GM19035 (cell line): ENCODE measurements at regions not wholly inside any gene's neighbourhood (a gene's known extent, or its start where the extent isn't known, plus 50 kb on each side); places are given as distances from the start of the nearest gene placed in this dataset.
"Not testable (repeated sequence)": the region's sequence is repeated elsewhere in the genome, so short reads cannot be mapped to it uniquely, and the experiment has no call there.

Source experiments
- ATAC-seq: cut with Tn5 transposase; IDR thresholded peaks from one replicate; pipeline ENCODE4 v1.9.1; 2021; ENCODE audit not compliant: unreplicated experiment

DNA sequence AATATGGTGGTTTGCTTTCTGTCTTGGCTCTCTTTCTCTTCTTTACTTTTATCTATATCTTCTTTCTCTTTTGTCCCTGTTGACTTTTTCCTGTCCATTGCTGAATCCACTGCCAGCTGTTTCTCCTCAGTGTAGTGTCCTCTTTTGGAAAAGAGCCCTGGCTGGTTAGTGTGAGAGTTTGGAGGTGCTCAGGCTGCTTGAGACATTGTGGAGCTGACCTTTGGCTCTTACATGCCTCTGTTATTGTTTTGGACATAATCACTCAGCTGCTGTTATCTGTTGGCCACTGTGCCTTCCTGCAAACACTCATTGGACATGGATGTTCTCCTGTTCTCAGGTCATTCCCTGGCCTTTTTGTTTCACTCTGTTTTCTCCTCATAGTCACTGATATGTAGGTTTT is 295.4 kb upstream of the RIOK2 start:
- no peak for ATAC-seq

DNA sequence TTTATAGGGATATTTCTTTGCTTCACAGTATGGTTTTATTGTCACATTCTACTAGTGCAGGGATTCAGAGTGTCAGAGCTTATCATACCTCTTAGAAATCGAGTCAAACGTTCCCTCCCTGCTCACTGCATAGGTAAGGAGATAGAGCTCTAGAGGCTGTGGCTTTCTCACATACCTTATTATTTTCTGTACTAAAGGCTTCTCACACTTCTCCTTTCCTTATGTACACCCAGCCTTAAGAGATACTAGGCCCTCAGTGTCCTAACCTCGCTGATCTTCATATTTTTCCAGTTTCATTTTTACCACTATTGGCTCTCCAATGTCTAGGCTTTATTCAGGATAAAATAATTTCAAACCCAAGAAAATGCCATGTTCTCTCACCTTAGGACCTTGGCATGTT is 297.3 kb upstream of the RIOK2 start:
- ATAC-seq = no peak

DNA sequence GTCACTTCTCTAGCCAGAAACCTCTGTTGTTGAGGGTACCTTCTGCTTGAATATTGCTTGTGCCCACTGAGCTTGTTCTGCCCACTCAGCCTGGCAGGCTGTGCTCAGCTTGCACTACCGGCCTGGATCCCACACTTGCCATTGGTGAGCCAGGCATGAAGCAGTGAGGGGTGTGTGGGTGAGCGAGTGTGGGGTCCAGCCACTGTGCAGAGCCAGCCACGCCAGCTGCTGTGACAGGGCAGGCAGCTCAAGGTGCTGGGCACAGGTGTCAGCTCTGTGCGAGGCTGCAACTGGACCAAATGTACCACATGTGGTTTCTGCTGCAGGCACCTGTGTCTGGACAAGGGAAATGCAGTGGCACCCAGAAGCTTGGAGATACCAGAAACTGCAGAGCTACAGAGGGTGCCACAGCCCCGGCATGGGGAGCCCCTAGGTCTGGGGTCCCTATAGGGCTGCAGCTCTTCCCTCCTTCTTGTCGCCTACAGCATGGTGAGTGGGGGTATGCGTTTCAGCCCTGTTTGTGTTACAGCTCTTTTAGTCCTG is 305.1 kb upstream of the RIOK2 start:
- no peak for ATAC-seq

DNA sequence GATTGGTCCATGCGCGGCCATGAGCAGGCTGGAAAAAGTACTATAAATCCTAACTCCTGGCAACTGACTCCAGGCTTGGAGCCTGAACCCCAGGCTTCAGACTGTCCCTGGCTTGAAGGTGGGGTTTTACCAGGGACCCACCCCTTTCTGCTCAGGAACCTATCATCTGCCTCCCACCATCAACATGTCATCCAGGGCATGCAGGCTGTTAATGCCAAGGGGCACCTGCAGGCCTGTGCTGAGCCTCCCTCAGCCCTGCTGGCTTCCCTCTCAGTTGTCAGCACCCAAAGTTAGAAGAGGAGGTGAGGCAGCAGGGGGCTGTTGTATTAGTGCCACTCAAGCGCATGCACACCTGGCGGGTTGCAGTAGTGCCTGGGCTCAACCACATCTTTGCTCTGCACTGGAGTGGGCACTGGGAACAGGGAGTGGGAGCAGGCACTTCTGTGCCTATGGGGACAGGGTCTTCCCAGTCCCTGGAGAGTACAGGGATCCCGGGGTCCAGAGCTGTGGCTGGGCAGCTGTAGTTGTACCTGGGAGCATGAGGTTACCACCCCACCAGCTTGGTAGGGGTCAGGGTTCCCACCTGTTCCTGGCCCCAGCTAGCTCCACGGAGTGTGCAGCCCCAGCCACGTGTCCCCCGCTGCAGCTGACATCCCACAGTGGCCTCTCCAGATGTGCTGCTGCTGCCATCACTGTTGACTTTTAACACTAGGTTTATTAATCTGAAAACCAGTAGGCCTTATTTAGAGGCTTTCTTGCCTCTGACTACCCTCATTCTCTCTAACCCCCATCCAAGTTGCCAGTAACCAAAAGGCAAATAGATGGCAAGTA is 306.2 kb upstream of the RIOK2 start:
- ATAC-seq = no peak

DNA sequence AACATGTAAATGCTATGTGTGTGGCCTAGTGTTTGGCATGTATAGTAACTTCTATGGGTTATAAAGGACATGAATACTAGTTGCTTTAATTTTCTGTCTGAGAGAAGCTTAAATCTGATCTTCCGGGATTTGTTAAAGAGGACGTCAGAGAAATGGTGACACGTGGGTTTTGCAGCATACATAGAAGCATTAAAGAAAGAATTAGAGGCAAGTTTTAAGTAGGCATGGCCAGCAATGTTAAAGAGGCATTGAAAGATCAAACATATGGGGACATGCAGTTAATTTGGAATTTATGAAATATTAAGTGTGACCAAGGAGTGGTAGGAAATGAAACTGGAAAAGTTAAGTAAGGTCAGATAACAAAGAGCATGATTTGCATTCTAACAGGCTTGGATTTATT is 311.4 kb upstream of the RIOK2 start:
- ATAC-seq = no peak

DNA sequence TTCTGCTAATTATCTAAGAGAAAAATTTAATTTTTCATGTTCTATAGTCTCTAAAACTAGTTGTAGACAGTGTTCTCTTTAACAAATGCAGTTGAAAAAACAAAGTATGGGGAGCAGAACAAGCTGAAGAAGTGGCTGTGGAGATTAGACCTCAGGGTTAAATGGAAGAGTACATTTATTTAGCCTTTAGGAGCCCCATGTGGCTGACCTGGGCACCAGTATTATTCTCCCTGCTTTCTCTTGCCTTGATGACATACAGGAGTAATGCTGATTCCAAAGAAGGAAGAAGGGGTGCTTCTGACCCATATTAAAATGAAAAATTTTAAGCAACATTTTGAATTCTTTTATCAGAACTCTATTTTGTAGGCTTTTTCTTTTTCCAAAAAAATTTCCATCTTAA is 312.3 kb upstream of the RIOK2 start:
- no peak for ATAC-seq

DNA sequence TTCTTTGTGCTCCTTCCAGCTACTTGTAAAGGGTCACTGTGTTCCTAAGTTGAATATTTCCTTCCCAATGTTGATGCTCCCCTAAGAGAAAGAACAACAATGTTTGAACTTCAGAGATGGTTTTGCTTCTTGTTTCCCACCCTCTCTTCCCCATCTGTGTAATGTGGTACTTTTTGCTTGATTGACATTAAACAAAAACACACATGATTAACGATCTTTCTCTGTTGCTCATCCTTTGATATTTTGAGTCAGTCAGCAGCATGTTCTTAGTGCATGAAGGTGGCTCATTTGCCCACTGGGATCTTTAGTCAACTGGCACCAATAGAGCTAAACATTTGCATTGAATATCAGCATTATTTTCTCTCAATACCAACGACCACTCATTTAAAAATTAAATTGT is 313.0 kb upstream of the RIOK2 start:
- no peak for ATAC-seq

DNA sequence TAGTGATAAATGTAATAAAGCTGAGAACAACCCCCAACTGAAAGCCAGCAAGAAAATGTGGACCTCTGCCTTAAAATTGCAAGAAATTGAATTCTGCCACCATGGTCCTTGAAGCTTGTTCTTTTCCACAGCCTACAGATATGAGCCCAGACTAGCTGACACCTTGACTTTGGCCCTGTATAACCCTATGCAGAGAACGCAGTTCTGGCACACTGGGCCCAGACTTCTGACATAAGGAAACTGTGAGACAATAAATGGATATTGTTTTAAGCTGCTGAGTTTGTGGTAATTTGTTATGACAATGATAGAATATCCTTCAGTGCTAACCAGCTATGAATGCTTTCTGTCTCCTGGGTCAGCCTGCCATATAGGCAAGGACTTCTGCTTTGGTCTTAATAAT is 315.6 kb upstream of the RIOK2 start:
- ATAC-seq = no peak

DNA sequence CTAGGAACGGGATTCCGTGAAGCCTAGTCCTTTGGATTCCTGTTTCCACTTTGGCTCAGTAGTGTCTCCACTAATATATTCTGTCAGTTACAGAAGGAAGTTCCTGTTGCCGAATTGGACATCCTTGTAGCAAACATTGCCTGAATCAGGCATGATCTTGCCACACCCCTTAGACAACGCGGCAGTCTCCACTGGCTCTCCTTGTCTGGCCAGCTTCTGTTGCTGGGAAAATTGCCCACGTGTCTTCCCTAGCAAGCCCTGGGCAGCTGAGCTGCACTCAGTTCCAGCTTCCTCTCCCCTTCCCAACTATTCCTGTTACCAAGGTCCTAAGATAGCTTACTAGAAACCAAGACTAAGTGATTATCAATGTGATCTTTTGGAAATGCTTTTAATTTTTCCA is 316.6 kb upstream of the RIOK2 start:
- no peak for ATAC-seq

DNA sequence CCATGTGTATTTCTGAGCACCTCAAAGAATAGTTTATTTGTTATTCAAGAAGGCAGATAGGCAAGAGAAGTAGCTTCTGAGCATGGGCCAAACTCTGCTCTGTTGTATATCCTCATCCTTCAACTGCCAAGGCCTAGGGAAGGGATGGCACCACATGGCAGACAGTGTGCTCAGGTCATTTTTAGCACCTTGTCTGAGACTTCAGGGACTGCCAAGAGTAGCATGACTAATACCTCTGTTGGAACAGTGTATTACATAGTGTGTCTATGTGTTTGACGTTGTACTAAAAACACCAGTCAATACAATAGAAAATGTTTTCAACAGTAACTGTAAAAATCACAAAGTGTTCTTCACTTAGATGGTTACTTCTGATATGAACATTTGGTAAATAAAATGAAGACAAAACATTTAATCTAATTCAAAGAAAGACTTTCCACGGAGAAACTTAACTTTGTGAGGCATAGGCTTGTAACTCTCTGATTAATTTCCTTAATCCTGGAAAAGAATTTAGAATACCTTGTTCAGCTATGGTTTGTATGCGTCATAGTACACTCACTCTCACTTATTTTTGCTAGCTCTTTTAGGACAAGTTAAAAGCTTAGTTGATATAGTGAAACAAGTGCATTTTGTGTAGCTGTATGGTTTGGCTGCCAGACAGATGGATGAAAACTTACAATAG is 318.4 kb upstream of the RIOK2 start:
- ATAC-seq = no peak

DNA sequence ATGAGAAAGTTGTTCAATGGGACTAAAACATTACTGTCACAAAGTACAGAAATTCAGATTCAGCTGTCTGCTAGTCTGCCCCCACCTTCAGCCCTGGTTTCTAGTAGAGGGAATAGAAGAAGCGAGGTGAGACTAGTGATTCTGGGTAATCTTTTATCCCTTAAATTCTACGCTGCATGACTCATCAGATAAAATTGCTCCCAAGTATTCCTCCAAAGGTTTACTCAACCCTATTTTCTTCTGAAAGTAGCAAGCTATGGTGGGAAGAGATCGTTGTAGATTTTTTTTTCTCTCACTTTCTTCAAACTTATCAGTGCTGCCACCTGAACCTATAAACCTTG is 318.9 kb upstream of the RIOK2 start:
- ATAC-seq = no peak

DNA sequence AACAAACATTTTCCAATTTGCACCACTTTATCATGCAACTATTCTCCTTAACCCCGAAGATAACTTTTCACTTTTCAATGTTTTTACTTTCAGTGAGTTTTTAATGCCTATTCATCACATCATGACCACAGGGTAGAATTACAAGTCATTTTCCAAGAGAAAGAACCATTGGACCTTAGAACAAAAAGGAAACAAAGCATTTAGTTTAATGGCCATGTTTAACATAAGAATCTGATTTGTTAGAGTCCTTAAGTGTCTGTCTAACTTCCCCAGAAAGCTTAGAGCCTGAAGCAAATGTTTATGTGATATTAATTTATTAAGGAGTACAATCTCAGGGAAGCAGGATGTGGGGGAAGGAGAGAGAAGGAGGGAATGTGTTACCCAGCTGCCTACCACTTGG is 325.8 kb upstream of the RIOK2 start:
- ATAC-seq = no peak

DNA sequence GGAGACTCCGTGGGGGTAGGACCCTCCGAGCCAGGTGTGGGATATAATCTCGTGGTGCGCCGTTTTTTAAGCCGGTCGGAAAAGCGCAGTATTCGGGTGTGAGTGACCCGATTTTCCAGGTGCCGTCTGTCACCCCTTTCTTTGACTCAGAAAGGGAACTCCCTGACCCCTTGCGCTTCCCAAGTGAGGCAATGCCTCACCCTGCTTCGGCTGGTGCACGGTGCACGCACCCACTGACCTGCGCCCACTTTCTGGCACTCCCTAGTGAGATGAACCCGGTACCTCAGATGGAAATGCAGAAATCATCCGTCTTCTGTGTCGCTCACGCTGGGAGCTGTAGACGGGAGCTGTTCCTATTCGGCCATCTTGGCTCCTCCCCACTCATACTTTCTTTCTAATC is 336.5 kb upstream of the RIOK2 start:
- not testable (repeated sequence) for ATAC-seq

DNA sequence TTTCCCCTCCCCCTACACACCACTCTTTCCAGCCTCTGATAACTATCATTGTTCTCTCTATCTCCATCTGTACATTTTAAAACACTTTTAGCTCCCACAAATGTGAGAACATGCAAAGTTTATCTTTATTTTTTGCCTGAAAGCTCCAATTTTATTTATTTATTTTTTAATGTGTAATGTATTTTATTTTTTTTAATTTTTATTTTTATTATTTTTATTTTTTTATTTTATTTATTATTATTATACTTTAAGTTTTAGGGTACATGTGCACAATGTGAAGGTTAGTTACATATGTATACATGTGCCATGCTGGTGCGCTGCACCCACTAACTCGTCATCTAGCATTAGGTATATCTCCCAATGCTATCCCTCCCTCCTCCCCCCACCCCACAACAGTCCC is 340.3 kb upstream of the RIOK2 start:
- not testable (repeated sequence) for ATAC-seq

DNA sequence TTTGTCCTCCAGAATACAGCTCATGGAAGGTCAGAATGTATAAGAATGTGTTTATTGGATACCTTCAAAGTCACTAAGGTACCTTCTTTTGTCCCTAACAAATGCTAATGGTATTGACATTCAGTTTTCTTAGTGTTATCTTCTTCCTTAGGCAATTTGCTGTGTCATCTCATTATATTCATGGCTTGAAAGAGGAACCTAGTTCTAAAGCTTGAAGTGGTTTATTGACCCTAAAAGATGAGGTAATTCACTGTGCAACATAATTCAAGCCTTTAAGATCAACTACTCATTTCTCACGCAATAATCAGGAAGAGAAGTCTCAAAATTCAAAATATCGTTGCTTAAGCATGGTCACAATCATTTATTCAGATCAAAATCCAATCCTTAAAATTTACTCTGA is 342.7 kb upstream of the RIOK2 start:
- no peak for ATAC-seq

DNA sequence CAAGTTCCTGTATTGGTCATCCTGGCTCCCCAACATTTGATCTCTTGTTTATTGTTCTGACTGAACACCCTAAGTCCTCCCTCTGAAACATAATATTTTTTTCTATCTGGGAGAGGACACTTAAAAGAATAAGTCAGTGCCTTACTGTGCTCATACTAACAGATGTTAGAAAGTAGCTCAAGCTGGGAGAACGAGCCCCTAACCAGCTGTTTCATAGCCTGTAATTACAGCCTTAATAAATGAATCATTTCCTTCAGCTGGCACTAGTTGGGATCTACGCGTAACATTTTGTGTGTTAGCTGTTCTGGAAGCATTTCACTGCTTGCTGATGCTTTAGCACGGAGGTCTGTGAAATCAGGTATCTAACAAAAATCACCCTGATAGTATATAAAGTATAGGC is 345.9 kb upstream of the RIOK2 start:
- ATAC-seq = no peak

DNA sequence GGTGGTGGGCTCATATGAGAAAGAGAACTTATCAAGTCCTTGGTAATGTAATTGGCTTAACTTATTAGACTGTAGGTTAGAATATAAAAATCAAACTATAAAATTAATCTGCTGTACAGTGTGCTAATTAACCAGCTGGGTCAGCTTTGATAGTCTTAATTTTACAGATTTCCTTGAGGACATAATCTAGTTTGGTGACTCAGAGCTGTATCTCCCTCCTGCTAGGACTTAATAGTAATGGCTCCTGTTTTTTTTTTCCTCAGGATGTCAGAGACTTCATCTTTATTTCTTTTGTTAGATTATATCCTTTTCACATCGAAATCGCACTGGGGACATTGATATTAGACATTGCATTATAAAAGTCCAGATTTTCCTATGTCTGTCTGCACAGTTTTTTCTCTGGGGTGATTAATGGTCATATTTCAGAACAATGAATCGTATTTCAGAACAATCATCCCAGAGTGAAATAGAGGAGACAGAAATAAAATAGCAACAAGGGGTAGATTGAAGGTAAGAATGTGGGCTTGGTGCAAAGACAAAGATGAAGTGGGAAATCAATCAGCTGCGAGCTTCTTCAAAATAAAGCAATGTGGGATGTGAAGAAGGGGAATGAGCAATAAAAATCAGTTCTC is 346.4 kb upstream of the RIOK2 start:
- no peak for ATAC-seq

DNA sequence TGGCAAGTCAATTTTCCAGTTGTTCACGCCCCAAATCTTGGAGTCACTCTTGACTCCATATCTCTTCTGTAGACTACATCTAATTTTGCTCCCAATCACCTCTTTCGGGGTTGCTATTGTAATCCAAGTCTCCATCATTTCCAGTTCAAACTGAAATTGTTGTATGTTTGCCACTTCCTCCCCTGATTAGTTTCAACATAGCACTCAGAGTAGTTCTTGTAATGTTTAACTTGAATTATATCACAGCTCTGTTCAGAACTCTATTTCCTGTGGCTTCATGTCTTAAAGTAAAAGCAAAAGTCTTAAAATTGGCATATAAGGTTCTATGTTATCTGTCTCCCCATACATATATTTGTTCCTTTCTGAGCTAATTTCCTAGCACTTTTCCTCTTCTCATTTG is 348.5 kb upstream of the RIOK2 start:
- peak; percentile 46 for ATAC-seq

DNA sequence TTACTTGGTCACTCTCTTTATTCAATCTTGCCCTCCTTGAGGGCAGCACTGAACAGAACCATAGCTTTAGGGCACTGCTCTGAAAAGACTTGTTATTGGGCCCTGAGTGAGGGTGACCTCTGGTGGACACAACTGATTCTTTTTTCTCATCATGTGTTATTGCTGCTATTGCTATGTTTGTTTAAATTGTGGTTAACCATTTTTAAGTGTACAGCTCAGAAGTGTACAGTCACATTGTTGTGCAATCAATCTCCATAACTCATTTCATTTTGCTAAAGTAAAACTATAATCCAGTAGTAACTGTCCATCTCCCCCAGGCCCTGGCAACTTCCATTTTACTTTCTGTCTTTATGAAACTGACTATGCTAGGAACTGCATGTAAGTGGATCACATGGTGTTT is 351.1 kb upstream of the RIOK2 start:
- ATAC-seq = peak; percentile 86

DNA sequence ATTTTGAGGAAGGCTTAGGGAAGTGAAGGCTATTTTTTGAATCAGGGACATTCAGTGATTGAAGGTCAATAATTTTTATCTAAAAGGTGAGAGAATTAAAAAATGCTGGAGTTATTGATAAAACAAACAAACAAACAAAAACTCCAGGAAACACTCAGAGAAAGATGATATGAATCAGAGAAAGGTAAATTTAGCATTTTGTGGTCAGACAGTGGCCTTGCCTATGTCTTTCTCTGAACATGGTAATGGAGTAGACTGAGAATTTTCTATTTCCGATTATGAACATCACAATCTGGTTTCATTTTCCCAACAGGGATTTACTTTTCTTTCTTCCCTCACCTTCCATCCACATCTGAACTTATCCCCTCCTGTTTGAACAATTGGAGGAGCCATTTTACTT is 353.6 kb upstream of the RIOK2 start:
- ATAC-seq = no peak

DNA sequence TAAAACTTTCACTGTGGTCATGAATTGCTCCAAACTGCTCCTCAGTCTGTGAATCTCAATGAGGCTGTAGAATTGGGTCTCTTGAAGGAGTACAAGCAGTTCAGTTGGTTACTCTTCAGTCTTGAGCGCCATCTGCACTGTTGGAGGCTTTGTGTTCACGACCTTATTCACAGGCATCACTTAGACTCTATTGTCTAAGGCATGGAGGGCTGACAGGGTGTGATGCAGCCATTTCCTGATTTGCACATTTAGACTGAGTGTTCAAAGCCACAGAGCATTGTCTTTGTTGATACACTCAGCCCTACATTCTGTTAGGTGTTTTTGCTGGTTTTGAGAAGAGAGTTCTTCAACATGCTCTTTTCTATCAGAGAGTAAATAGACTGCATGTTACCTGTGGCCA is 355.9 kb upstream of the RIOK2 start:
- ATAC-seq = no peak

DNA sequence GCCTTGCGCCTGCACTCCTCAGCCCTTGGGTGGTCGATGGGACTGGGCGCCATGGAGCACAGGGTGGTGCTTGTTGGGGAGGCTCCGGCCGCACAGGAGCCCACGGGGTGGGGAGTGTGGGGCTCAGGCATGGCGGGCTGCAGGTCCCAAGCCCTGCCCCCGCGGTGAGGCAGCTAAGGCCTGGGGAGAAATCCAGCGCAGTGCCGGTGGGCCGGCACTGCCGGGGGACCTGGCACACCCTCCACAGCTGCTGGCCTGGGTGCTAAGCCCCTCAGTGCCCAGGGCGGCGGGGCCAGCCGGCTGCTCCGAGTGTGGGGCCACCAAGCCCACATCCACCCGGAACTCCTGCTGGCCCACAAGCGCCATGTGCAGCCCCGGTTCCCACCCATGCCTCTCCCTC is 358.8 kb upstream of the RIOK2 start:
- ATAC-seq = no peak
